ENCODE measurements at regions not wholly inside any gene's neighbourhood (a gene's known extent, or its start where the extent isn't known, plus 50 kb on each side); places are given as distances from the start of the nearest gene placed in this dataset.

DNA sequence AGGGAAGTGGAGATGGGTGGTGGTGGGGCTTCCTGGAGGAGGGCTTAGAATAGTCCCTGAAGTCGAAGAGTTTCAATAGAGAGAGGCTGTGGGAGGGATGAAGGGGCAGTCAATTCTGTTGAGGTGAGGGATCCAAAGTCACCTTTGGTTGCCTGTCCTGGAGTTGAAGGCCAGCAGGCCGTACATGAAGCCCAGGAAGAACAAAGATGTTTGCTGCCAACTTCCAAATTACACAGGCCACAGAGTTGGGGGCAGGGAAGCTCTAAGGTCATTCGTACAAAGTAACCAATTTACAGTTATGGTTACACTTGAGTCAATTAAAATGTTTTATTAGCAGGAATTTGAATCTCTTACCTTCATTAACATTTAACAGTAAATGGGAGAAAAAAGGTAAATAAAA is 77.9 kb downstream of the FOXB1 start:
- Mint-ChIP-seq H3K4me3 (no peak overlapping the region), H3K27me3 (peaks cover 15 to 22% of the 10 kb centered on the region in 2 donors), H3K9me3 (no peaks in the 10 kb centered on the region), H3K4me1 (ENCODE audit: low read depth in 2 of 2) (no peaks in the 10 kb centered on the region), H3K27ac (no peak overlapping the region), H3K36me3 (no peaks in the 10 kb centered on the region)
- DNase-seq (ENCODE audit: low spot score) = no peak
- ATAC-seq = no peak

DNA sequence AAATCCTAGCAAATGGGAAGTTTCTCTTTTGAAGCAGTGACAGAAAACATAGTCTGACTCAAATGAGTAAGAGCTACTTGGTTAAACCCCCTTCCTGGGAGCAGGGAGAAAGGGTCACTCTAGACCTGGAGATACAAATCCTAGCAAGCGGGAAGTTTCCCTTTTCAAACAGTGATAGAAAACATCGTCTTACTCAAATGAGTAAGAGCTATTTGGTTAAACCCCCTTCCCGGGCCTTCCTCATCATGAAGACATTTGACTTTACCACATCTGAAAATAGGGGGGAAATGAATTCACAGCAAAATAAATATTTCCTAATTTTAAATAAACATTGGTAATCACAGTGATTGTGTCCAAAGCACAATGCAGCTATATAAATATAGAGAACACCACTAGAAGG is 79.2 kb downstream of the FOXB1 start:
- no peaks in the 10 kb centered on the region for H3K9me3 Mint-ChIP-seq
- H3K27me3 Mint-ChIP-seq = peaks cover 22 to 28% of the 10 kb centered on the region in 2 donors
- ATAC-seq (no peak), DNase-seq (ENCODE audit: low spot score) (no peak)
- H3K4me3 Mint-ChIP-seq = no peak overlapping the region
- no peak overlapping the region for H3K27ac Mint-ChIP-seq
- no peaks in the 10 kb centered on the region for H3K36me3 Mint-ChIP-seq
- H3K4me1 Mint-ChIP-seq (ENCODE audit: low read depth in 2 of 2) = no peaks in the 10 kb centered on the region

DNA sequence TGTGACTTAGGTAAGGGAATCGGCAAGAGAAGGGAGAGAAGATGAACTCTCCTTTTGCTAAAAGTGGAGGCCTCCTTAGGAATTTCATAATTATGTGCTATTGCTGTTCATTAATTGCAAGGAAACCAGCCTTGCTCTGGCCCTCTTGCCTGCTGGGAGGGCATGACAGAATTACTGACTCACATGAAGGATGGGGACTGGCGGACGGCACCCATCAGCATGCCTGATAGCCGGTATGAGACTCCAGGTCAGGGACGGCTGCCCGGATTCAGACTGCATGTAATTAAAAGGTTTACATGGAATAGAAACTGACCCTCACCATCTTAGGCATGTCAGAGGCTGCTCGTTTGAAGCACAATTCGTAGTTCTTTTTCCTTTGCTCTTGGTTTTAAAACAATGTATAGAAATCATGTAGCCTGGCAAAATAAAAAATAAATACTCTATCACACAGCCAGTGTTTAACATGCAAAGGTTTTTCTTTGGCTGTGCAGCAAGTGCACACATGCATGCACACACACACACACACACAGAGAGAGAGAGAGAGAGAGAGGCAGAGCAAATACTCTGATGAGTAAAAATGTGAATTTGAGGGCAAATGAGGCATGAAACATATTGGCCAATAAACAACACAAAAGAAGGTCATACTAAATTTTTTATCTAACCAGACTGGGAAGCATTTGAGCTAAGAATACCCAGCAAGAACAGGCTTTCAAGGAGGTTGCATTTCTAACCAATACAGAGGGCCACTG is 82.7 kb downstream of the FOXB1 start:
- DNase-seq (ENCODE audit: low spot score) (no peak), ATAC-seq (no peak)
- Mint-ChIP-seq H3K4me1 (ENCODE audit: low read depth in 2 of 2) (no peaks in the 10 kb centered on the region), H3K27me3 (peaks cover 33 to 40% of the 10 kb centered on the region in 2 donors), H3K36me3 (no peaks in the 10 kb centered on the region), H3K27ac (no peak overlapping the region), H3K4me3 (no peak overlapping the region), H3K9me3 (no peaks in the 10 kb centered on the region)

DNA sequence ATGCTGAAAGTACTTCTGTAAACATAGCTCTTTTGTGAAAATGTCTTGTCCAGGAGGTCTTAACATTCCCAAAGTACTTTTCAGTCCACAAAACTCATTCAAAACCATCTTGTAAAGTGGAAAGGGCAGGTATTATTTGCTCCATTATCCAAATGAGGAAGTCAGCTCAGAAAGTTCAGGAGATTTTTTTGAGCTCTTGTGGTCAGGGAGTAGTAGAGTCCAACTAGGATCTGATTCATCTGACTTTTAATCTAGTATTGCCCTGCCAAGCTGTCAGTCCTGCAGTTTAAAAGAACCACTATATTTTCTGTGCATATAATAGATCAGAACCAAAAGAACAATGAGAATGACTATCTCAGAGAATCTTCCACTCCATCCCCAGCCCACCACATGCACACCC is 83.5 kb downstream of the FOXB1 start:
- no peak for DNase-seq (ENCODE audit: low spot score)
- H3K36me3 Mint-ChIP-seq = no peaks in the 10 kb centered on the region
- H3K27ac Mint-ChIP-seq = no peak overlapping the region

DNA sequence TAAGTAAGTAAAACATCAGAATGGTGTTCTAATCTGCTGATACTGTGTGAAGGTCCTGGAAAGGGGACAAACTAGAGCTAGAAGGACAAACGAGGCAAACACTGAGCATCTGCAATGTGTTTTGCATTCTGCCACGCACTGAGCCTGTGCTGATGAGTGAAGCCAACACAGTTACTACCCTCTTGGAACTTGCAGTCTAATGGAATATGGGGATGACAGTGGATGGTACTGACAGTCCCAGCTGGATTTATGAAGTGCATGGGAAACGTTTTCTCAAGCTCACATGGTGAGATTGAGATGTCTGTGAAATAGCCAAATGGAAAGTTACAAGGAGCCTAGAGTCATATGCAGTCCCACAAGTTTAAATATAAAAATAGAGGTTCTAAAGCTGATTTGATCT is 86.6 kb downstream of the FOXB1 start:
- Mint-ChIP-seq H3K27ac (no peak overlapping the region), H3K9me3 (no peaks in the 10 kb centered on the region), H3K4me3 (no peak overlapping the region), H3K4me1 (ENCODE audit: low read depth in 2 of 2) (no peaks in the 10 kb centered on the region), H3K36me3 (no peaks in the 10 kb centered on the region), H3K27me3 (peaks cover 35 to 53% of the 10 kb centered on the region in 2 donors)
- ATAC-seq = no peak
- DNase-seq (ENCODE audit: low spot score) = no peak

More for the DNA sequence above, 83.5 kb downstream of the FOXB1 start:
- Mint-ChIP-seq H3K9me3 (no peaks in the 10 kb centered on the region), H3K27me3 (peaks cover 35 to 46% of the 10 kb centered on the region in 2 donors), H3K4me1 (ENCODE audit: low read depth in 2 of 2) (no peaks in the 10 kb centered on the region), H3K4me3 (no peak overlapping the region)
- ATAC-seq = no peak

DNA sequence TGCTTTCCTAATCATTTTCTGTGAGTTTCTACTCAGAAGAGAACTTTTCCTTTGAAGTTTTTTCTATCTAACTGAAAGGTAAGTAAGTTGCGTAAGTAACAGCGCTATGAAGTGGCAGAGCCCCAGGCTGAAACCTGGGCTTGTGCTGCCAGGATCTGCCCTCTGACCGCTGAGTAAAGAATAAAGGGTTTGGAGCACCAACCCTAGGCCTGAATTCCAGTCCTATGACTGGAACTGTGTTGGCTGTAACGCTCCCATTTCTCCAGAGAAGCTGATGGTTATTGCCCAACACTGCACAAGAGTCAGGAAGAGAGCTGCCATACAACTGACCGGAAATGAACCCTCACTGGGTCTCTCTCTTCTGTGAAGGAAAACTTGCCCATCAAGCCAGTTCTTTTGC is 87.0 kb downstream of the FOXB1 start:
- no peaks in the 10 kb centered on the region for H3K36me3 Mint-ChIP-seq
- peaks cover 33 to 53% of the 10 kb centered on the region in 2 donors for H3K27me3 Mint-ChIP-seq
- DNase-seq (ENCODE audit: low spot score) (no peak), ATAC-seq (peak in 1 of 2 donors; percentile 29)
- no peak overlapping the region for H3K27ac Mint-ChIP-seq
- H3K4me3 Mint-ChIP-seq = no peak overlapping the region
- no peaks in the 10 kb centered on the region for H3K9me3 Mint-ChIP-seq
- no peaks in the 10 kb centered on the region for H3K4me1 Mint-ChIP-seq (ENCODE audit: low read depth in 2 of 2)

DNA sequence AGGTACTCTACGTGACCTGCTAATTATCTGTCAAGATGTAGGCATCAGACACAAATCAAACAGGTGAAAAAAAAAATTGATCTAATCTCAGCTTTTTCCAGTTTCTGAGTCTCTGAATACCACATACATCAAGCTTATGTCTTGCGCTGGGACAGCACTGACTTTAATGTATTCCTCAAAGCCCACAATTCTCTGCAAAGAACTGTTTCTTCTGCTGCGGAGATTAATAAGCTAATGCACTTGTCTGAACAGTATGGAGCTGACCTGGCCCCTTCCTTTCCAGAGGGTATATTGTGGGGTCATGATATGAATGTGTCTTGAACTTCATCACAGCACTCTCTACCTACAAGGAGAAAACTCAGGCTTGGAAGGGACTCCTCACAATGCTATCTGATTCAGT is 87.8 kb downstream of the FOXB1 start:
- no peak for ATAC-seq
- no peak overlapping the region for H3K4me3 Mint-ChIP-seq
- no peak overlapping the region for H3K27ac Mint-ChIP-seq
- H3K27me3 Mint-ChIP-seq = peaks cover 36 to 57% of the 10 kb centered on the region in 2 donors
- no peaks in the 10 kb centered on the region for H3K36me3 Mint-ChIP-seq
- no peak for DNase-seq (ENCODE audit: low spot score)
- no peaks in the 10 kb centered on the region for H3K4me1 Mint-ChIP-seq (ENCODE audit: low read depth in 2 of 2)
- H3K9me3 Mint-ChIP-seq = no peaks in the 10 kb centered on the region

DNA sequence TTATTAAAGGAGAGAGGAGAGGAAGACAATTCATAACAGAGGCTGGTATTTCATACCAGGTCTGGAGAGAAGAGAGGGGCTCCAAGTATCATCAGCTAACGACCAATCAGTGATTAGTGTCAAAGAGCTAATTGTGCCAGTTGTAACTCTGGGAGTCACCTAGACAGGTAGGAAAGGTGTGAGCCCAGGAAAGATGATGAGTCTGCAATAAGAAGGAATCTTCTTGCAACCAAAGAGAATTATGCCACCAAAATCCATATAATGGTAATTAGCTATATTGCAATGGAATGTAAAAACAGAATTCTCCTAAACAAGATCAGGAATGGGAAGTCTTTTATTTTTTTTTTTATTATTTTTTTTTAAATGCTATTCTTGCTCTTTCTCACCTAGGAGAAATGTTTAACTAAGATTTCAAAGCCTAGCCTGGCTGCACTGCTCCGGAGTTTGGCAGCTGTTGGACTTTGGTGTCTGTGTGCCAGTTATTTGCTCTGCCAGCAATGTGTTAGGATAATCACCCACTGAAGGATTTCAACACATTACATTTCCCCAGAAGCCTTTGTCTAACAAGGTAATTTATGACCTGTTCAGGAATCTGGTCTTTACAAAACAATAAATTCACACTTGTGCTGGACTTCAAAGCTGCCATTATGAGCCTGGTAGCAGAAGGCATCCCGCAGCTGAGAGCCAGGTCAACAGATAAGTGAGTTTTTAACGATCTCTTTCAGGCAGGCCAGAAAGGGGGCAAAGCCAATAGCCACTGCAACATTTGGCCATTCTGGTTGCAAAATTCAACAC is 89.4 kb downstream of the FOXB1 start:
- Mint-ChIP-seq H3K9me3 (no peaks in the 10 kb centered on the region), H3K27me3 (peaks cover 36 to 54% of the 10 kb centered on the region in 2 donors), H3K36me3 (no peaks in the 10 kb centered on the region), H3K4me3 (no peak overlapping the region), H3K27ac (no peak overlapping the region), H3K4me1 (ENCODE audit: low read depth in 2 of 2) (peaks cover 0 to 4% of the 10 kb centered on the region in 2 donors)
- DNase-seq (ENCODE audit: low spot score) (no peak), ATAC-seq (no peak)

DNA sequence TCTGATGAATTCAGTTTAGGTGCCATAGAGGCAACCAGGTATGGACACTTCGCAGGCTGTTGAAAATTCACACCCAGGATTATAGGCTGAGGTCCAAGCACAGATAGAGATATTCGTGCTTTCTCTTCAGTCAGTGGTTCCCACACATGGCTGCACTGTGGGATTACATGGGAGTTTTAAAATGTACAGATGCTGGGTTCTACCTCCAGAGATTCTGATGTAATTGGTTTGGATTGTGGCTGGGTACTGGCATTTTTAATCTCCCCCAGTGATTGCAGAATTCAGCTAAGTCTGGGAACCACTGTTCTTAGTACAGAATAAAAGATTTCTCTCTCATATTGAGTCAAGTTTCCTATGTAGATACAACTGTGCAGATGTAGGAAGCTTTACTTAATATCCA is 91.6 kb downstream of the FOXB1 start:
- DNase-seq (ENCODE audit: low spot score) = no peak
- H3K9me3 Mint-ChIP-seq = no peaks in the 10 kb centered on the region

DNA sequence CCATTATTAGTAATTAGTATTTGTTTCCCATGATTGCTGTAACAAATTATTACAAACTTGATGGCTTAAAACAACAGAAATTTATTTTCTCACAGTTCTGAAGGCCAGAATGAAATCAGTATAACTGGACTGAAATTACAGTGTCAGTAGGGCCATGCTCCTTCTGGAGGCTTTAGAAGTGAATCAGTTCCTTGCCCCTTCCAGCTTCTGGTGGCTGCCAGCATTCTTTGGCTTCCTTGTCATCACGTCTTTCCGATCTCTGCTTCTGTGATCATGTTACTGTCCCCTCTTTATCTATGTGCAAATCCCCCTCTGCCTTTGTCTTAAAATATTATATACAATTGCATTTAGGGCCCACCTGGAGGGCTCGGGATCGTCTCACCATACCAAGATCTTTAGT is 92.0 kb downstream of the FOXB1 start:
- ATAC-seq = no peak
- H3K4me3 Mint-ChIP-seq = no peak overlapping the region

More for the DNA sequence above, 91.6 kb downstream of the FOXB1 start:
- ATAC-seq = no peak
- no peak overlapping the region for H3K4me3 Mint-ChIP-seq
- H3K36me3 Mint-ChIP-seq = no peaks in the 10 kb centered on the region
- peaks cover 31 to 40% of the 10 kb centered on the region in 2 donors for H3K27me3 Mint-ChIP-seq
- peaks cover 0 to 4% of the 10 kb centered on the region in 2 donors for H3K4me1 Mint-ChIP-seq (ENCODE audit: low read depth in 2 of 2)
- no peak overlapping the region for H3K27ac Mint-ChIP-seq

DNA sequence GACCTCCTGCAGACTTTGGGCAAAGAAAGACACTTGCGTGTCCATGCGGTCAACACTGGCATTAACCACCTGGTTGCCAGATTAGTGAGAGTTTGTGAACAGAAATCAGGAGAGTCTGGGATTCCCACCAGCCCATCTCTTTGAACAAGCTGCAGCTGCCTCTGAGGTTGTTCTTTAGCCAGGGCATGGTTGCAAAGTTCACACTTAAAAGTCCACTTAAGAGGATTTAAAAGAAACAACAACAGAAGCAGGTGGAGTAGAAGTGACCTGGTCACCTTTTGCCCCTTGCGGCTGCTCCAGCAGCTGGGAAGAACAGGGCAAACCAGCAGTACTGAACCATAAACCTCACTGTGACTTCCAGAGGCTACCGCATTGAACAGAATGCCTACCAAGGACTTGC is 97.3 kb downstream of the FOXB1 start:
- H3K4me3 Mint-ChIP-seq = no peak overlapping the region
- peaks cover 20 to 29% of the 10 kb centered on the region in 2 donors for H3K27me3 Mint-ChIP-seq
- DNase-seq (ENCODE audit: low spot score) = no peak
- H3K27ac Mint-ChIP-seq = no peak overlapping the region
- H3K36me3 Mint-ChIP-seq = no peaks in the 10 kb centered on the region
- peaks cover 0 to 4% of the 10 kb centered on the region in 2 donors for H3K4me1 Mint-ChIP-seq (ENCODE audit: low read depth in 2 of 2)
- no peaks in the 10 kb centered on the region for H3K9me3 Mint-ChIP-seq
- no peak for ATAC-seq

More for the DNA sequence above, 92.0 kb downstream of the FOXB1 start:
- Mint-ChIP-seq H3K27me3 (peaks cover 29 to 39% of the 10 kb centered on the region in 2 donors), H3K9me3 (no peaks in the 10 kb centered on the region), H3K36me3 (no peaks in the 10 kb centered on the region), H3K27ac (no peak overlapping the region), H3K4me1 (ENCODE audit: low read depth in 2 of 2) (peaks cover 0 to 4% of the 10 kb centered on the region in 2 donors)
- DNase-seq (ENCODE audit: low spot score) = no peak

DNA sequence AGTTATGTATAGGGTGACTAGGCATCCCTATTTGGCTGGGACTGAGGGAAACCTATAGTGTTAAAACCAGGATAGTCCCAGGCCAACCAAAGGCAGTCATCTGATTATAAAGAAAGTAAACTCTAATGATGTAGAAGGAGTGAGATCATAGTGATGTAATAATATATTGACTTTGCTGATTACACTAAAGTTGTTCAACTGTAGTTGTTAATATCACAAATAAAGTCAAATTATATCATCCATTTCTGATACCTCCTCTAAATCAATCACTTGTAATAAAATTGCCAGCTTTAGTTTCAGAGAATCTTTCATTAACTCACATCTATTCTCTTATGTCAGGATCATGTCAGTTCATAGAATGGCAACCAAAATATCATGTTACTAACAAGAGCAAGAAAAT is 98.6 kb downstream of the FOXB1 start:
- DNase-seq (ENCODE audit: low spot score) (no peak), ATAC-seq (no peak)
- H3K27ac Mint-ChIP-seq = no peak overlapping the region
- H3K36me3 Mint-ChIP-seq = no peaks in the 10 kb centered on the region
- H3K27me3 Mint-ChIP-seq = peaks cover 23 to 29% of the 10 kb centered on the region in 2 donors
- peaks cover 0 to 2% of the 10 kb centered on the region in 2 donors for H3K4me1 Mint-ChIP-seq (ENCODE audit: low read depth in 2 of 2)
- no peak overlapping the region for H3K4me3 Mint-ChIP-seq
- H3K9me3 Mint-ChIP-seq = no peaks in the 10 kb centered on the region

DNA sequence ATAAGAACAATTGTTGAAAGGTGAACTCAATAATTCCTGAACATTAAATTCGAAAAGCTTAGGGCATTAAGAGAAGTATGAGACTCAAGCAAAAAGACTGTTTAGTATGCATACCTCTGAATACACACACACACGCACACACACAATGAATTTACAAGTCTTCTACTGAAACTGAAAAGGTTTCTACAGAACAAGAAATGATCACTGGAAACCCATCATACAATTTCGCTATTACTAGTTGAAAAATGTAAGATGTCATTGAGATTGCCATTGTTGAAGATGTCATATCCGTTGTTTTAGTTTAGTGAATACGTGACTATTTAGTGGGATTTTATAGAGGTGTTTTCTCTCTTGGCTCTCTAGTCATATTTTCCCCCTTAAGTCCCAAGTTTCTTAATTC is 106.8 kb downstream of the FOXB1 start:
- Mint-ChIP-seq H3K9me3 (no peaks in the 10 kb centered on the region), H3K4me3 (no peak overlapping the region), H3K4me1 (ENCODE audit: low read depth in 2 of 2) (no peaks in the 10 kb centered on the region), H3K36me3 (no peaks in the 10 kb centered on the region), H3K27ac (no peak overlapping the region), H3K27me3 (peaks cover 28 to 38% of the 10 kb centered on the region in 2 donors)
- peak in 1 of 2 donors; percentile 46 for ATAC-seq
- DNase-seq (ENCODE audit: low spot score) = no peak
